Gastrocnemius medialis (tissue), 4 donors: ENCODE measurements at regions not wholly inside any gene's neighbourhood (a gene's known extent, or its start where the extent isn't known, plus 50 kb on each side); places are given as distances from the start of the nearest gene placed in this dataset.

Source experiments
- ATAC-seq, 2 donors: fragments of 150-250 bp; one replicate each; pipeline ENCODE4 v1.9.1; 2016
- DNase-seq, 2 donors: peaks; one replicate each; pipeline ENCODE4 v3.0.0-alpha.2; 2019
- H3K27ac ChIP-seq, 4 donors: fragments of 200-600 bp; sonication (generic); 1 replicate in 1 of 4; 2 replicates in 3 of 4; pipeline ENCODE4 v1.5.1; 2016 to 2018; ENCODE audit warnings: mild to moderate bottlenecking in 2 of 4, moderate library complexity in 1 of 4
- H3K27me3 ChIP-seq, 3 donors: fragments of 200-600 bp; sonication (generic) in 2 of 3; 1 replicate in 1 of 3; 2 replicates in 2 of 3; pipeline versions ENCODE4 v1.5.1 to v1.6.0; 2016 to 2019; ENCODE audit warnings: mild to moderate bottlenecking in 1 of 3, moderate library complexity in 1 of 3
- H3K36me3 ChIP-seq, 2 donors: fragments of 200-600 bp; sonication (generic) in 1 of 2; one replicate each; pipeline ENCODE4 v1.5.1; 2017 to 2018
- H3K4me1 ChIP-seq, 2 donors: fragments of 200-600 bp; sonication (generic) in 1 of 2; one replicate each; pipeline ENCODE4 v1.5.1; 2016 to 2017; ENCODE audit warnings: mild to moderate bottlenecking in 2 of 2
- H3K4me3 ChIP-seq, 4 donors: fragments of 200-600 bp; sonication (generic) in 3 of 4; 1 replicate in 1 of 4; 2 replicates in 3 of 4; pipeline ENCODE4 v1.5.1; 2016 to 2019; ENCODE audit warnings: mild to moderate bottlenecking in 2 of 4
- H3K9me3 ChIP-seq, 3 donors: fragments of 200-600 bp; sonication (generic) in 2 of 3; 1 replicate in 1 of 3; 2 replicates in 2 of 3; pipeline ENCODE4 v1.5.1; 2016 to 2019
- POLR2A ChIP-seq, 2 donors: fragments of 450-650 bp; IDR thresholded peaks; one replicate each; pipeline ENCODE4 v1.6.1; 2017; ENCODE audit warnings: antibody characterized with exemption in 2 of 2, mild to moderate bottlenecking in 2 of 2, moderate library complexity in 2 of 2
- in situ Hi-C, 4 donors: fragments of 200-750 bp; cut with MboI; loops; one replicate each; pipeline versions ENCODE4 v1.15.0 to v1.8.0; 2017; ENCODE audit warnings: low sequenced_read_pairs in 4 of 4
- intact Hi-C: fragments of 100-400 bp; cut with DNase I; formaldehyde crosslinking; loops from one replicate; pipeline ENCODE4 v1.15.1; 2023; ENCODE audit warnings: low total_unique reads
- TF ChIP-seq, protein P1 (sequence below), 5 experiments: fragments of 450-650 bp in 3 of 5; fragments of 200-600 bp in 2 of 5; sonication (generic) in 2 of 5; IDR thresholded peaks in 4 of 5; conservative IDR thresholded peaks in 1 of 5; 1 replicate in 4 of 5; 2 replicates in 1 of 5; pipeline ENCODE4 v1.5.1; 2016 to 2019; ENCODE audit warnings: antibody characterized with exemption in 5 of 5, mild to moderate bottlenecking in 3 of 5, moderate library complexity in 3 of 5

DNA sequence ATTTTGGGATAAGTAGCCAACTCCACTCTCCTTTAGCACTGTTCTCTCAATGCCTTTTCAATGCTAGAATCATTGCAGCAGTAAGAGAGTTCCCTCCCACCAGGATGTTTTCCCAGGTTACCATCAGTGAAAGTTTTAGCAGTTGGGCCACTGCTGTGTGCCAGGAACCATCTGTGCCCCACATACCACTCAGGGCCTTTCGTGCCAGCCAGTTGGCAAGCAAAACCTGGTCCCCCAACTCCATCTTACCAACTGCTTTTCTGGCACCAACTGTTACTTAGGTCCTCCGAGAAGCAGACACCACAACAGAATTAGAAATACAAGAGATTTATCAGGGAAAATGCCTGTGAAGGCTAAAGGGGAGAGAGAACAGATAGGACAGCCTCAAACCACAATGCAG is 533.4 kb upstream of the NBEA start:
- TF ChIP-seq, protein P1, sequence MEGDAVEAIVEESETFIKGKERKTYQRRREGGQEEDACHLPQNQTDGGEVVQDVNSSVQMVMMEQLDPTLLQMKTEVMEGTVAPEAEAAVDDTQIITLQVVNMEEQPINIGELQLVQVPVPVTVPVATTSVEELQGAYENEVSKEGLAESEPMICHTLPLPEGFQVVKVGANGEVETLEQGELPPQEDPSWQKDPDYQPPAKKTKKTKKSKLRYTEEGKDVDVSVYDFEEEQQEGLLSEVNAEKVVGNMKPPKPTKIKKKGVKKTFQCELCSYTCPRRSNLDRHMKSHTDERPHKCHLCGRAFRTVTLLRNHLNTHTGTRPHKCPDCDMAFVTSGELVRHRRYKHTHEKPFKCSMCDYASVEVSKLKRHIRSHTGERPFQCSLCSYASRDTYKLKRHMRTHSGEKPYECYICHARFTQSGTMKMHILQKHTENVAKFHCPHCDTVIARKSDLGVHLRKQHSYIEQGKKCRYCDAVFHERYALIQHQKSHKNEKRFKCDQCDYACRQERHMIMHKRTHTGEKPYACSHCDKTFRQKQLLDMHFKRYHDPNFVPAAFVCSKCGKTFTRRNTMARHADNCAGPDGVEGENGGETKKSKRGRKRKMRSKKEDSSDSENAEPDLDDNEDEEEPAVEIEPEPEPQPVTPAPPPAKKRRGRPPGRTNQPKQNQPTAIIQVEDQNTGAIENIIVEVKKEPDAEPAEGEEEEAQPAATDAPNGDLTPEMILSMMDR (IDR thresholded peaks at IDR 0.05 in 4 of 5, conservative IDR thresholded peaks at IDR 0.05 in 1 of 5): no peak
- no peak for TF ChIP-seq POLR2A (IDR thresholded peaks at IDR 0.05)
- in situ Hi-C loops (no loop called here), intact Hi-C loops (no loop called here)
- Histone ChIP-seq H3K27me3 (no peaks in the 10 kb centered on the region), H3K4me1 (no peaks in the 10 kb centered on the region), H3K9me3 (no peaks in the 10 kb centered on the region), H3K36me3 (no peaks in the 10 kb centered on the region), H3K27ac (no peak overlapping the region), H3K4me3 (no peak overlapping the region)
- DNase-seq (no peak), ATAC-seq (no peak)

DNA sequence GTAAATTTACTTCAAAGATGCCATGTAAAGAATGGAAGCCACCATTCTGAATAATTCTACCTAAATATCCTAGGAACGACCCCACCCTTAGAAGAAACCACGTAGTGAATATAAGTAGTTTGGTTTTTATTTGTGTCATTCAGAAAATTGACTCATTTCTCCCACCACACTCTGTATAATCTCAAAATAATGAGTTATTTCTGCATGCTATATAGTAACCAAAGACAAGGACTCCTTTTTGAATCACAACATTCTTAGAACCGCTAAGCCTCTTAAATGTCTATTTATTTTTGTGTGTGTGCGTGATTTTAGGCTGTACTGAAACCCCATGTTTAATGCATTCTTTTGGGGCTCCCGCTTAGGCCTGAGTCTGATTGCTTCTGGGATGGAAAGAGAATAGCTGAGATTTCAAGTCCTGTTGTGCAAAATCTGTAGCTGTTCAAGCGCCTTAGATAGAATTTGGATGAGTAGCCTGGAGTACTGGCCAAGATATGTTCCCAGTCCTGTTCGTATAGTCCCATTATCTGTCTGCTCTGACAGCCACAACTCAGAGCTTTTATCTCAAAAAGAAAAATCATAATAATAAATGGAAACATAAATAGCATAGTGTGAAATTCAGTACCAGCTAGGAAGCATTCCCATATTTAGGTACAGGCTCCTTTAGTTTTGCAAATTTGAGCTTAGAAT is 532.4 kb upstream of the NBEA start:
- Histone ChIP-seq H3K9me3 (no peaks in the 10 kb centered on the region), H3K27ac (no peak overlapping the region), H3K27me3 (no peaks in the 10 kb centered on the region), H3K4me3 (no peak overlapping the region), H3K36me3 (no peaks in the 10 kb centered on the region), H3K4me1 (no peaks in the 10 kb centered on the region)
- TF ChIP-seq, protein P1 (IDR thresholded peaks at IDR 0.05 in 4 of 5, conservative IDR thresholded peaks at IDR 0.05 in 1 of 5): no peak
- TF ChIP-seq POLR2A (IDR thresholded peaks at IDR 0.05): no peak
- in situ Hi-C loops (no loop called here), intact Hi-C loops (no loop called here)
- DNase-seq (no peak), ATAC-seq (no peak)

DNA sequence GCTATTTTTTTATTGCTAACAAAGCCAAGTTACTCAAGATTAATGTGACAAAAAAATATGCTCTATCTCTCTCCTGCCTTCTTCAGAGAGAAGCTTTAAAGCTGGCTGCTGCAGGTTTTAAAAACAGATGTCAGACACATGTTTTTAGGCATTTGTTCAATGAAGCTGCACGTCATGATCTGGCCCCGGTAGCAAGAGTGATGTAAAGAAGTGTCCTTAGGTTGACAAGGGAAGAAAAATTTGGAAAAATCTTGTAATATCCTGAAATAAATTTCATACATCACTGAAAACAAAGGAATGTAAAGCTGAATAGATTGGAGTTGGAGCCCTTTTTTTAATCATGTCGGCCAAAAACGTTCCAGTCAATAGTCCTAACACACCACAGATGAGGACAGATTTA is 531.4 kb upstream of the NBEA start:
- Histone ChIP-seq H3K9me3 (no peaks in the 10 kb centered on the region), H3K36me3 (no peaks in the 10 kb centered on the region), H3K4me1 (no peaks in the 10 kb centered on the region), H3K4me3 (no peak overlapping the region), H3K27ac (no peak overlapping the region), H3K27me3 (no peaks in the 10 kb centered on the region)
- intact Hi-C loops: no loop called here
- no peak for TF ChIP-seq POLR2A (IDR thresholded peaks at IDR 0.05)
- TF ChIP-seq, protein P1 (IDR thresholded peaks at IDR 0.05 in 4 of 5, conservative IDR thresholded peaks at IDR 0.05 in 1 of 5): no peak
- no peak for DNase-seq
- ATAC-seq: no peak
- in situ Hi-C loops: no loop called here

DNA sequence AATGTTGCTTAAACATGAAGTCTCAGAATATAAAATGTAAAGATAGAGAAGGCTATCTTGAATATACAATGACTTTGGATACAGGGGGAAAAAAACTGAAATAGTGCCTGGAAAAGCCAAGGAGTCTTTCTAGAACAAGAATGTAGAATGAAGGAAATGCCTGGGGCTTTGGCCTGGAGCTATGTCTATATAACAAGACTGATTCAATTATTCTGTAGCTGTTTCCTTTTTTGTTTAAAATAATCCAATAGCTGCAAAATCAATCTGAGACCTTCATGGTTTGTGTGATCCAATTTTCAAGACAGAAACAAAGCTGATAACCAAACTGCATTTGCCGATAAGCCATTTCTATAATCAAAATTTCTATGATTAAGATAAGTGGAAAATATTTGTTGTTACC is 530.9 kb upstream of the NBEA start:
- no peak for ATAC-seq
- intact Hi-C loops (no loop called here), in situ Hi-C loops (no loop called here)
- H3K4me3 ChIP-seq: no peak overlapping the region
- H3K27me3 ChIP-seq: no peaks in the 10 kb centered on the region
- no peak for DNase-seq
- H3K27ac ChIP-seq: no peak overlapping the region
- no peak for TF ChIP-seq POLR2A (IDR thresholded peaks at IDR 0.05)
- TF ChIP-seq, protein P1 (IDR thresholded peaks at IDR 0.05 in 4 of 5, conservative IDR thresholded peaks at IDR 0.05 in 1 of 5): no peak
- H3K9me3 ChIP-seq: no peaks in the 10 kb centered on the region
- no peaks in the 10 kb centered on the region for H3K36me3 ChIP-seq
- H3K4me1 ChIP-seq: no peaks in the 10 kb centered on the region

GRCh38 chr13:34411894-34412293 is 530.2 kb upstream of the NBEA start:
- in situ Hi-C loops: no loop called here
- Histone ChIP-seq H3K27me3 (no peaks in the 10 kb centered on the region), H3K36me3 (no peaks in the 10 kb centered on the region), H3K4me3 (no peak overlapping the region), H3K4me1 (peaks cover 0 to 3% of the 10 kb centered on the region in 2 donors), H3K27ac (no peak overlapping the region), H3K9me3 (no peaks in the 10 kb centered on the region)
- intact Hi-C loops: no loop called here
- ATAC-seq (no peak), DNase-seq (no peak)
- TF ChIP-seq, protein P1 (IDR thresholded peaks at IDR 0.05 in 4 of 5, conservative IDR thresholded peaks at IDR 0.05 in 1 of 5): no peak
- TF ChIP-seq POLR2A (IDR thresholded peaks at IDR 0.05): no peak
